H9 (cell line): ENCODE measurements at regions not wholly inside any gene's neighbourhood (a gene's known extent, or its start where the extent isn't known, plus 50 kb on each side); places are given as distances from the start of the nearest gene placed in this dataset.
A peak's percentile ranks its signal among the peaks of the same experiment; 100 is the strongest.
"Not testable (repeated sequence)": the region's sequence is repeated elsewhere in the genome, so short reads cannot be mapped to it uniquely, and the experiment has no call there.

Experiments used
- DNase-seq: peaks from one replicate; pipeline ENCODE4 v3.0.0-alpha.2; 2017
- H2AFZ ChIP-seq: one replicate; pipeline ENCODE4 v1.6.1; 2013; ENCODE audit warnings: mild to moderate bottlenecking, low read length, control low read depth, moderate library complexity
- H2AK5ac ChIP-seq: 2 replicates; pipeline ENCODE4 v1.6.1; 2013; ENCODE audit warnings: low read length, control low read depth, mixed read lengths; ENCODE audit not compliant: insufficient read length
- H2BK120ac ChIP-seq: one replicate; pipeline ENCODE4 v1.6.1; 2013; ENCODE audit warnings: low read depth, mild to moderate bottlenecking, low read length, control low read depth, inconsistent platforms; ENCODE audit not compliant: poor library complexity, severe bottlenecking
- H2BK12ac ChIP-seq: 2 replicates; pipeline ENCODE4 v1.6.1; 2013; ENCODE audit warnings: low read length, control low read depth, mixed read lengths, low read depth; ENCODE audit not compliant: insufficient read length
- H2BK15ac ChIP-seq: 2 replicates; pipeline ENCODE4 v1.6.1; 2013; ENCODE audit warnings: low read depth, low read length, control low read depth
- H2BK20ac ChIP-seq: one replicate; pipeline ENCODE4 v1.6.1; 2013; ENCODE audit warnings: low read depth, mild to moderate bottlenecking, low read length, control low read depth, inconsistent platforms; ENCODE audit not compliant: poor library complexity, severe bottlenecking
- H2BK5ac ChIP-seq: 2 replicates; pipeline ENCODE4 v1.6.1; 2013; ENCODE audit warnings: low read length, control low read depth, mixed read lengths; ENCODE audit not compliant: insufficient read length
- H3K14ac ChIP-seq: 2 replicates; pipeline ENCODE4 v1.6.1; 2013; ENCODE audit warnings: low read length, control low read depth; ENCODE audit not compliant: insufficient read depth
- H3K18ac ChIP-seq: 2 replicates; pipeline ENCODE4 v1.6.1; 2013; ENCODE audit warnings: low read depth, mild to moderate bottlenecking, mixed read lengths, low read length, control low read depth; ENCODE audit not compliant: insufficient read length
- H3K23ac ChIP-seq: 2 replicates; pipeline ENCODE4 v1.6.1; 2013; ENCODE audit warnings: low read length, control low read depth, mixed read lengths, low read depth; ENCODE audit not compliant: insufficient read length
- H3K23me2 ChIP-seq: 2 replicates; pipeline ENCODE4 v1.6.1; 2013; ENCODE audit warnings: low read depth, mild to moderate bottlenecking, mixed read lengths, low read length, control low read depth; ENCODE audit not compliant: insufficient read length, poor library complexity, severe bottlenecking
- H3K27ac ChIP-seq: 2 replicates; pipeline ENCODE4 v1.5.1; 2013; ENCODE audit warnings: low read length, control low read depth, mixed read lengths, low read depth; ENCODE audit not compliant: insufficient read length
- H3K27me3 ChIP-seq: 2 replicates; pipeline ENCODE4 v1.6.1; 2013; ENCODE audit warnings: low read length, control low read depth, inconsistent platforms; ENCODE audit not compliant: insufficient read depth
- H3K4ac ChIP-seq: 2 replicates; pipeline ENCODE4 v1.6.1; 2013; ENCODE audit warnings: low read depth, mild to moderate bottlenecking, control low read depth, inconsistent platforms, low read length, moderate library complexity
- H3K4me1 ChIP-seq: 2 replicates; pipeline ENCODE4 v1.6.1; 2013; ENCODE audit warnings: low read length, control low read depth, inconsistent platforms; ENCODE audit not compliant: insufficient read depth
- H3K4me2 ChIP-seq: 2 replicates; pipeline ENCODE4 v1.6.1; 2013; ENCODE audit warnings: low read length, control low read depth, mixed read lengths; ENCODE audit not compliant: insufficient read length, insufficient read depth
- H3K56ac ChIP-seq: 2 replicates; pipeline ENCODE4 v1.6.1; 2013; ENCODE audit warnings: low read depth, mild to moderate bottlenecking, mixed read lengths, low read length, control low read depth; ENCODE audit not compliant: insufficient read length
- H3K79me1 ChIP-seq: 2 replicates; pipeline ENCODE4 v1.6.1; 2013; ENCODE audit warnings: low read depth, mild to moderate bottlenecking, moderate library complexity, low read length, control low read depth, inconsistent platforms; ENCODE audit not compliant: insufficient read depth, poor library complexity, severe bottlenecking
- H3K79me2 ChIP-seq: 2 replicates; pipeline ENCODE4 v1.6.1; 2013; ENCODE audit warnings: low read length, control low read depth, inconsistent platforms; ENCODE audit not compliant: insufficient read depth
- H3K9ac ChIP-seq: 2 replicates; pipeline ENCODE4 v1.6.1; 2013; ENCODE audit warnings: low read length, control low read depth, mixed read lengths; ENCODE audit not compliant: insufficient read length; ENCODE audit errors: extremely low read depth
- H3K9me3 ChIP-seq: one replicate; pipeline ENCODE4 v1.6.1; 2013; ENCODE audit warnings: low read depth, low read length, inconsistent platforms; ENCODE audit not compliant: control insufficient read depth
- H3T11ph ChIP-seq: one replicate; pipeline ENCODE4 v1.6.1; 2013; ENCODE audit warnings: mild to moderate bottlenecking, low read length, control low read depth, inconsistent platforms
- H4K20me1 ChIP-seq: one replicate; pipeline ENCODE4 v1.6.1; 2013; ENCODE audit not compliant: control insufficient read depth, insufficient read length, insufficient read depth
- H4K5ac ChIP-seq: 2 replicates; pipeline ENCODE4 v1.6.1; 2013; ENCODE audit warnings: low read depth, mild to moderate bottlenecking, mixed read lengths, low read length, control low read depth; ENCODE audit not compliant: insufficient read length
- H4K8ac ChIP-seq: replicated peaks from 2 replicates; pipeline ENCODE4 v1.6.1; 2013; ENCODE audit warnings: low read length, control low read depth, mixed read lengths, low read depth; ENCODE audit not compliant: insufficient read length
- H4K91ac ChIP-seq: 2 replicates; pipeline ENCODE4 v1.6.1; 2013; ENCODE audit warnings: low read depth, mild to moderate bottlenecking, moderate library complexity, mixed read lengths, low read length, control low read depth; ENCODE audit not compliant: insufficient read length
- H3K27ac Mint-ChIP-seq, 3 experiments: 2 replicates in 2 of 3; 3 replicates in 1 of 3; pipeline ENCODE4 v1.8.0; 2020 to 2021; ENCODE audit warnings: mixed read lengths in 3 of 3, mild to moderate bottlenecking in 1 of 3, moderate library complexity in 1 of 3
- H3K27me3 Mint-ChIP-seq: 2 replicates; pipeline ENCODE4 v1.8.0; 2021; ENCODE audit warnings: low read depth, mild to moderate bottlenecking, moderate library complexity, mixed read lengths
- H3K36me3 Mint-ChIP-seq, 3 experiments: 2 replicates in 2 of 3; 3 replicates in 1 of 3; pipeline ENCODE4 v1.8.0; 2020 to 2021; ENCODE audit warnings: low read depth in 3 of 3, mixed read lengths in 3 of 3; ENCODE audit not compliant: insufficient read depth in 1 of 3
- H3K4me1 Mint-ChIP-seq, 2 experiments: 2 replicates each; pipeline ENCODE4 v1.8.0; 2020; ENCODE audit warnings: mixed read lengths in 2 of 2
- H3K4me3 Mint-ChIP-seq, 2 experiments: 2 replicates in 1 of 2; 3 replicates in 1 of 2; pipeline ENCODE4 v1.8.0; 2020 to 2021; ENCODE audit warnings: mild to moderate bottlenecking in 2 of 2, mixed read lengths in 2 of 2, moderate library complexity in 1 of 2
- H3K9me3 Mint-ChIP-seq, 2 experiments: 2 replicates in 1 of 2; 3 replicates in 1 of 2; pipeline ENCODE4 v1.8.0; 2020; ENCODE audit warnings: mild to moderate bottlenecking in 2 of 2, mixed read lengths in 2 of 2, moderate library complexity in 1 of 2
- CTCF ChIP-seq: fragments of 200-600 bp; sonication (generic); conservative IDR thresholded peaks from 3 replicates; pipeline ENCODE4 v1.8.0; 2021; ENCODE audit warnings: antibody characterized with exemption, mild to moderate bottlenecking
- WGBS: extraction: QIAGEN DNeasy Blood & Tissue Kit; methylation state at CpG from one replicate; pipeline ENCODE4 v1.1.7; 2013; ENCODE audit warnings: missing lambda C conversion rate, low lambda C conversion rate, mixed read lengths; ENCODE audit not compliant: insufficient read length; ENCODE audit errors: extremely low coverage; 5-methylcytosine and 5-hydroxymethylcytosine counted together

- H3K56ac ChIP-seq = no peak overlapping the region
- no peak overlapping the region for H2BK20ac ChIP-seq
- H3T11ph ChIP-seq = no peak overlapping the region
- no peak overlapping the region for H3K4me2 ChIP-seq
- no peak overlapping the region for H4K5ac ChIP-seq
- no peaks in the 10 kb centered on the region for H3K9me3 ChIP-seq
- no peak overlapping the region for H3K4ac ChIP-seq
- DNase-seq = peak; percentile 82
- no peaks in the 10 kb centered on the region for H3K79me1 ChIP-seq
- peak overlapping the region; percentile 22 to 89 (median 55); a peak in 6 of 7 replicates for H3K27ac Mint-ChIP-seq
- peaks cover 3% of the 10 kb centered on the region in 2 experiments; a peak in 3 of 5 replicates for H3K9me3 Mint-ChIP-seq
- H3K79me2 ChIP-seq = no peaks in the 10 kb centered on the region; the same call in 1 of the 2 replicates
- H3K4me1 Mint-ChIP-seq = peaks cover 36 to 38% of the 10 kb centered on the region in 2 experiments
- H4K91ac ChIP-seq = no peak overlapping the region
- no peak overlapping the region for H2AK5ac ChIP-seq
- no peak overlapping the region for H2AFZ ChIP-seq
- no peaks in the 10 kb centered on the region for H4K20me1 ChIP-seq
- no peak overlapping the region for H3K18ac ChIP-seq
- TF ChIP-seq CTCF = no peak
- H3K4me3 Mint-ChIP-seq = no peak overlapping the region
- no peaks in the 10 kb centered on the region for H3K23me2 ChIP-seq
- H3K27me3 ChIP-seq = no peaks in the 10 kb centered on the region
- H2BK15ac ChIP-seq = no peak overlapping the region
- H2BK5ac ChIP-seq = no peak overlapping the region
- H2BK120ac ChIP-seq = no peak overlapping the region
- peaks cover 10% of the 10 kb centered on the region; the same call in 1 of the 2 replicates for H3K4me1 ChIP-seq
- no peak overlapping the region for H4K8ac ChIP-seq
- H3K36me3 Mint-ChIP-seq = peaks cover 0 to 2% (median 0%) of the 10 kb centered on the region in 3 experiments; a peak in 4 of 7 replicates
- H3K23ac ChIP-seq = no peak overlapping the region
- H3K27me3 Mint-ChIP-seq = no peaks in the 10 kb centered on the region
- H3K27ac ChIP-seq = peak overlapping the region; percentile 86
- no peak overlapping the region for H3K9ac ChIP-seq
- H2BK12ac ChIP-seq = no peak overlapping the region
- H3K14ac ChIP-seq = no peak overlapping the region
- WGBS = no CpG with 5 or more reads among the region's 10 CpGs
Measured at GRCh38 chr18:58808349-58808748, 56.3 kb upstream of the ZNF532 start.

- H3K4me1 Mint-ChIP-seq = peaks cover 31 to 35% of the 10 kb centered on the region in 2 experiments
- not testable (repeated sequence) for H3T11ph ChIP-seq, H3K79me1 ChIP-seq, H2BK5ac ChIP-seq, H3K4me2 ChIP-seq, H3K27ac Mint-ChIP-seq, H3K27ac ChIP-seq, H3K23me2 ChIP-seq, H3K9ac ChIP-seq, H4K20me1 ChIP-seq, H3K56ac ChIP-seq, H3K9me3 Mint-ChIP-seq, H2BK12ac ChIP-seq, DNase-seq, H3K27me3 ChIP-seq, H4K91ac ChIP-seq, H2AFZ ChIP-seq, H3K18ac ChIP-seq, H3K14ac ChIP-seq, H3K4me1 ChIP-seq, H4K8ac ChIP-seq, H2AK5ac ChIP-seq, H2BK15ac ChIP-seq, H3K27me3 Mint-ChIP-seq, H2BK120ac ChIP-seq, H3K23ac ChIP-seq, H3K79me2 ChIP-seq, H3K36me3 Mint-ChIP-seq, H3K9me3 ChIP-seq, H3K4ac ChIP-seq, H4K5ac ChIP-seq, H3K4me3 Mint-ChIP-seq, H2BK20ac ChIP-seq
- WGBS = no CpG with 5 or more reads among the region's 13 CpGs
Measured at GRCh38 chr18:58811859-58812258, 52.8 kb upstream of the ZNF532 start.
